Mesenteric fat pad (tissue), 1 donor: ENCODE measurements at regions not wholly inside any gene's neighbourhood (a gene's known extent, or its start where the extent isn't known, plus 50 kb on each side); places are given as distances from the start of the nearest gene placed in this dataset.
"Not testable (repeated sequence)": the region's sequence is repeated elsewhere in the genome, so short reads cannot be mapped to it uniquely, and the experiment has no call there.

Experiments used
- DNase-seq: peaks from one replicate; pipeline ENCODE4 v3.0.0-alpha.2; 2020; ENCODE audit warnings: low spot score
- donor health status: DM: yes; HTN: yes; CAD: no.

DNA sequence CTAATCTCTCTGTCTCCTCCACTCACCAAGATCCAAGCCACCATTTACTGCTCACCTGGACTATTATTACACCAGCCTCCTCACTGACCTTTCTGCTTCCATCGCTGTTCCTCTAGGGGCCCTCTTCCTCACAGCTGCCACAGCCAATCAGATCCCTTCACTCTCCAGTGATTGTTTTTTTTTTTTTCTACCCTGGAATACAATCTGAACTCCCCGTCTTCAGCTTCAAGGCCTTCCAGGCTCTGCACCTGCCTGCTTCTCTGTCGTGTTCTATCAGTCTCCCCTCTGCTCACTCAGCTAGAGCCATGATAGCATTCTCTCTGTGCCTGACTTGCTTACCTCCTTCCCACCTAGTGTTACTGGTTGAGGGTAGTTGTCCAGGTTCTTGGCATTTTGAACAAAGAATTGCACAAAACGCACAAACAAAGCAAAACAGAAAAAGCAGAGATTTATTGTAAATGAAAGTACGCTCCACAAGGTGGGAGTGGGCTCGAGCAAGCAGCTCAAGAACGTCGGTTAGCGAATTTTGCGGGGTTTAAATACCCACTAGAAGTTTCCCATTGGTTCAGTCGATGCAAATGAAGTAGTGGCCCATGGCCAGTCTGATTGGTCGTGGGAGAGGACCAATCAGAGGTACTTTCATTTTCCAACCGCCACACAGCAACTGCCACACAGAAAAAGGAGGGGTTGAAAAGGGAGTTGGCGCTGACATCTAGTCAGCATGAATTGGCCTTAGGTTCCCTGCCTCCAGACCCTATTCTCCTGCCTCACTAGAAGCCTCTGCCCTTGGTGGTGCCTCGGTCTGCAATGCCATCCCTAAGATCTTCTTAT lies 188.9 kb downstream of the TLE3 start:
- no peak for DNase-seq

DNA sequence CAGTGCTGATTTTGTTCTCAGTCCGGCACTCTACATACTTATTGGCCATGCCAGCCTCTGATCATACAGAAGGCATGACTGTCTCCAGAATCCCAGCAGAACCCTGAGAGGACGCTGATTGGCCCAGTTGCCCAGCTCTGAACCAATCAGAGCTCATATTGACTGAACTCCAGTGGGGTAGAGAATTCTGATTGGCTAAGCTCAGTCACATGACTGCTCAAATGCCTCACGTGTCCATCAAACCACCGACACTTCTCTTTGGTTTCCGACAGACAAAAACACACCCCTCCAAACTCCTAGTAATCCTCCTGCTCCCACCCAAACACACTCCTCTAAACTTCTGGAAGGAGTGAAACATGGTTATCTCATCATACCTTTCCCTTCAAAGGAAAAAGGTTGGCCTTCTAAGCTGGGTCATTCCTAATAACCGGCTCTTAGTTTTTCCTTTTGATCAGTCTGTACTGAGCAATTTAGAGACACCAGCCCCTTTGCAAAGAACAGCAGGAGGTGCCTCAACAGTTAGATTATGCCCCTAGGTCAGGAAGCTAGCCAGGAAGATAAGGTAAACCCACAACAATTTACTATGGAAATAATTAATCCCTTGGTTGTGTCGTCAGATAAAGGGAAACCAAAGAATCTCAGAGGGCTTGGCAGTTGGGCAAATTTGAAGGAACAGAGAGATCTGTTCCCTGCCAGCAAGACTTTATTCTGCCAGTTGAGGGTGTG lies 187.8 kb downstream of the TLE3 start:
- DNase-seq, result no peak

DNA sequence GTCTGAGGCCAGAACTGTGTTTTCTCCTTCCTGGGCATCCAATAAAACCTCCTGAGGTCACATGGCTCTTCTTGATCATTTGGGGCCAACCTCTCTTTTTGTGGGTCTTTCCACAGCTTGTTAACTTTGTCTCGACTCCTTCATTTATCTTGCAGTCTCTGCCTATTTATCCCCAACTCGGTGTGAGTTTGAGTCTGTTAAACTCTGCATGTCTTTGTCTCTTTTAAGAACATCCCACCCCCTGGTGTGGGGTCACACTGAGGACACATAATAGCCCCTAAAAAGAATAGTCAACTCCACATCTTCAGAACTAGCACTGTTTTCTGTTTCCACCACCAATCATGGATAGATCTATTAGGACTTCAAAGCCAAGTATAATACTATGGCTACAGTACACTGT lies 187.2 kb downstream of the TLE3 start:
- DNase-seq, result no peak

DNA sequence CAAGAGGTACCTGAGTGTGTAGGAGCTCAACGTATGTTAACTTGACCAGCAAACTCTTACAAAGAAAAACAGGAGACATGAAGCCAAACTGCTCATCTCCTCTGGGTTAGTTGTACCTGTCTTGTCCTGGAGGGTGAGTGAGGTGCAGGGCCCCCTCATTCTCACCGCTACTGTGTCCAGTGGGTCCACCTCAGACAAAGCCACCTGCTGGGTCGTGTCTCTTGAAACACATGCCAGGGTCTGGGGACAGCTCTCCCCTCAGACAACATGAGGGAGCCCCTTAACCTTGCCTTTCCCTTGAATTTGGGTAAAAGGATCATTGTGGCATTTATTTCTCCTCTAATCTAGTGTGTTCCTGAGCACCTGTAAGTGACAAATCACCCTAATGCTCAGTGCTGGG lies 185.6 kb downstream of the TLE3 start:
- DNase-seq, result no peak

DNA sequence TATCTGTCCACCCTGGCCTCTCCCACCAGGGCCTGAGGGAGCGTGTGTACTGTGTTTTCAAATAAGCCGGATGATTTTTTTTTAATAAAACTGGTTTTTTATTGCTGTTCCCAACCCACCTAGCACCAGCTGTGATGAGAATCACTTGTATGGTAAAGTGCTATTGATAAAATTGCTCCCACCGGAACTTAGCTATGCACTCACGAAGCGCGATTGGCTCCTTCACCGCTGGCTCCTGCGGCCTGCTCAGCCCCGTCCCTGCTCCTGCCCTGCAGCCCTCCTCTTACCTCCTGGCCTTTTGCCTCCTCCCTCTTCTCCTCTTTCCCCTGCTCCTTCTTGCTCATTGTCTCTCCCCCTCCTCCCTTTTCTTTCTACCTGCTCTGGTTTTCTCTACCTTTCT lies 183.7 kb downstream of the TLE3 start:
- DNase-seq, result no peak

DNA sequence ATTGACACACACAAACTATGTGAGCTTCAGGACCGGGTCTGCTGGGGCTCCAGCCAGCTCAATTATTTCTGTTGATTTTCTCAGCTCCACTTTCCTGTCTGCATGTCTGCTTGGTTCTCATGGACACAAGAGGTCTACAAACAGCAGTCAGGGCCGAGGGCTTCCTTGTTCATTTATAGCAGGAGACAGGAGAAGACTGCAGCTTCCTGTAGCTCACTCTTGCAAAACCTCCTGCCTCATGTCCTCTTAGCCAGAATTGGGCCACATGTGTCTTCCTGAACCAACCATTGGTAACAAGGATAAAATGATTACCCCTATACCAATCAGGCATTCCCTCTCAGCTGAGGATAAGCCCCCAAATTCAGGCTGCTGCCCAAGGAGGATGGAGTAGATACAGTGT lies 182.8 kb downstream of the TLE3 start:
- DNase-seq, result no peak

DNA sequence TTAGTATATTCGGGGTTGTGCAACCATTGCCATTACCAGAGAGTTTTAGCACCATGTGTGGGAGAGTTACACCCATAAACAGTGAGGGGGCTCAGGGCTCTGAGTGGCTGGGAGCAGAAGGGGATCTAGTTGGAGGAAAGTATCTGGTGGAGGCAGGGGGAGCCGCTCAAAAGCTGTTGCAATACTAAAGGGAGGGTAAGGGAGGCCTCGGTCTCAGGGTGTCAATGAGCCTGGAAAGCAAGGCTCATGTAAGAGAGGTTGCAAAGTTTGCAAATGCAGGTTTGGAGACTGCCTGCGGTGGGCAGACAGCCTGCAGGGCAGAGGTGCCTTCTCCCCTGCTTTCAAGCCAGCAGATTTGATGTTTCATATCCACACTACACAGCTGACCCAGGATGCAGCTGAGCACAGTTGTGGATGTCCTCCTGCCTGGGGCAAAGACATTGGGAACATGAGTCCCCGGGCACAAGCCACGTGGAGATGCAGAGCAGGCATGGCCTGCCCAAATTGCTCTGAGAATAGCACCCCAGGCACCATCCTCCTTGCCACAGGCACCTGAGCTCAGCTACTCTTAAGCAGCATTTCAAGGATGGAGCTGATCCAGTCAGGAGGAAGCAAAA lies 181.4 kb downstream of the TLE3 start:
- DNase-seq, result no peak

DNA sequence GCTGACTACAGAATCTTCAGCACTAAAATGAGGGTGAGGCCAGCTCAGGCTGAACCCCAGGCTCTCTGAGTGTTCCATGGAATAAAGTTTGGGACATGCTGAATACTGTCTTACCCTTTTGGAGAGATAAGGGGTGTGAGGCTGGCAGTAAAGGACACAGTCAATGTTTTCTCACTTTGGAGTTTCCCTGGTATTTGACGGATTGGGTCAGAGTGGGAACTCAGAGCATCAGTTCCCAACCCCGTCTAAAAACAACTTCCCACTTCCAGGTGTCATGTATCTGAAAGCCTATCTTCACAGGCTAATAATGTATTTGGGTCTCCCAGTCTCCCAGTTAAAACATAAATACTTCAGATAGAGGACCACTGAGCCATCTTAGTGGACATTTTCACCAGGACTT lies 180.7 kb downstream of the TLE3 start:
- no peak for DNase-seq

DNA sequence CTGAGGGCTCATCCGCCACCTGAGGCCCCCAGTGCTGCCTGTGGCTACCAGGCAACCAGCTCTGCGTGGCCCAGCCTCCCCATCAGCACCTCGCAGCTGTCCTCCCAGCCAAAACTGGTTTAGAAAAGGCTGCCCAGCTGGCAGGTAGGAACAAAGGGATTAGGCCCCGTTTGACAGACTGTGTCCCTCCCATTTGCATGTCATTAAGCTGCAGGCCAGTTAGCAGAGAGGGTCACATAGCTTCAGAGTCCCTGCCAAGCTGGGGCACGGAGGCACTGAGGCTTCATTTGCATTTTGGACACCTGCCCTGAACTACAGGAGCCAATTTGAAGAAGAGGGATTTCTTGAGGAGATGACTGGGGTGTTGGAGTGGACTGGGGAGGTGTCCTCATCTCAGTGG lies 177.9 kb downstream of the TLE3 start:
- DNase-seq, result no peak

DNA sequence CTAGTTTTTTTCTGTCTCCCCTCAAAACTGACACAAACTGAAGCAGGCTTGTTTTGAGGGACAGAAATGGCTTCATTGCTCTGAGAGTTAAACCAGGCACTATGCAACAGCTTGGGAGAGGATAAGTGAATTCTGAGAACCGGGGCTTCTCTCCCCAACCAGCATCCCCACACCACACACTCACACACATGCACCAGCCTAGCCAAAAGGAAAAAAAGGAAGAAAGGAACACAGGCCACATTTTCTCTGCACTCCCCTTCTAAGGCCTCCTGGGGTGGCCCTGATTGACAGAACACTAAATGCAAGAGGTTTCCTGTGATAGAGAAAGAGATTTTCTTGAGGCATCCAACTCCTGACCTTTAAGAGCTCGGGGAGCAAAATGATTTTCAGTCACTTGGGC lies 177.5 kb downstream of the TLE3 start:
- DNase-seq, result no peak

DNA sequence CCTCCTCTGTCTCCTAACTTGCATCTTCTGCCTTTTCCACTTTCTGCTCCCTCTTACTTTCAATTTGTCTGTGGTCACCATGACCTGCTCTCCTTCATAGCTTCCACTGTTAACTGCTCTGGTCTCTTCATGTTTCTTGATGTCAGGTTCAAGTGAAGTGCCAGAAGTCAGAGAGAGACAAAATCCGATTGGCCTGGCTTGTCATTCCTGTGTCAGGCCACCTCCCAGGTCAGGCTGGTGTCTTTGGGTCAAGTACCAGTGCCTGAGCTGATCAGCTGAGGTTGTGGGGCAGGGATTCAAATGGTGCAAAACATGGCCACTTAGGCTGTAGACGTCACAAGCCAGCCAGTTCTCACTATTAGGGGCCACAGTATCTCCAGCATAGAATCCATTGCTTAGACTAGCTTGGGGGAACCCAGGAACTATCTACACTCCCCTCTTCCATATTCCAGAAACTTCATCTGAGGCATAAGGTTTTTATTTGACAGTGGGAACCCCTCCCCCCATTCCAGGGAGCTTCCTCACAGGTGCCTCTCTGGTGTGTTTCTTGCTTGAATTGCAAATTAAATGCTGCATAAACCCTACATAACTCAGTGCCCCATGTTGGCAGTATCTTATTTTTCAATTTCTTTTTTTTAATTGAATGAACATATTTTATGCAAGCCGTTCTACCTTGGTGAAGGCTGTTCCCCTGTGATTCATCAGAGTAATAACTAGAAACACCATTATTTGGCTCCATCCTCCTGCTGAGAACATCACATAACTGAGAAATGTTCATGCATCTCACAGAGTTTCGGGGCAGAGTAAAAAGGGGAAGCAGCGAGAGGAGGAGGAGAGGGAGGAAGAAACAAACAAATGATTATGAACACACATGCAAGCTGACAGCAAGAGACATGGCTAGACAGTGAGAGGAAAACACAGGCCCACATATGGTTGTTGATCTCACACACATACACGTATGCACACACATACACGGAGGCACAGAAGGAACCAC lies 175.8 kb downstream of the TLE3 start:
- DNase-seq, result no peak

DNA sequence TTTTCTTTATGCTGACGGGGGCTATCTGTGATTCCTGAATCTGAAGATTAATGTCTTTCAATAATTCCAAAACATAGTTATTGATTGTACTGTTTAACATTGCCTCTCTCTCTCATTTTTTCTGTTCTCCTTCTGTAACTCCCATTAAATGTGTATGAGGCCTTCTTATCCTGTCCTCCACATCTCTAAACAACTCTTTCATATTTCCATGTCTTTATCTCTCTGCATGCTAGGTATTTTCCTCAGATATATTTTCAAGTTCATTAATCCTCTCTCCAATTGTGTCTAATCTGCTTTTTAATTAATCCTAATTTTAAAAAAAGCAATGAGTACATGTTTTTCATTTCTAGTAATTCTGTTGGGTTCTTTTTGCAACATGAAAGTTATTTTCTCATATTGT lies 173.2 kb downstream of the TLE3 start:
- DNase-seq, result no peak

DNA sequence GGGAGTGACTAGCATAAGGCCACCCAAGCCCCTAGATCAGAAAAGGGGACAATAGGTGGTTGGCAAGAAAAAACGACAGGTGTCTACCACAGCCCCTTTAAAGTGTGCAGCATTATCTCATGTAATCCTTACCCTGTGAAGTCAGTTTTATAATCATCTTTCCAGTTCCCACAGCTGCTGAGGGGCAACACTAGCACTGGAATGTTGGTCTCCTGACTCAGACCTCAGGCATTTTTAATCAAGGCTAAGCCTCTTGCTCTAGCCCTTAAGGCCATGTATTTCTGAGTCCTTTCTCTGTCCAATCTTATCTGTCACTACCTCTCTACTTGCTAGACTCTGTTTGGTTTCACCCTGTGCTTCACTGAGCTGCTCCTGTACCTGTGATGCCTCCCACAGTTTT lies 171.7 kb downstream of the TLE3 start:
- no peak for DNase-seq

DNA sequence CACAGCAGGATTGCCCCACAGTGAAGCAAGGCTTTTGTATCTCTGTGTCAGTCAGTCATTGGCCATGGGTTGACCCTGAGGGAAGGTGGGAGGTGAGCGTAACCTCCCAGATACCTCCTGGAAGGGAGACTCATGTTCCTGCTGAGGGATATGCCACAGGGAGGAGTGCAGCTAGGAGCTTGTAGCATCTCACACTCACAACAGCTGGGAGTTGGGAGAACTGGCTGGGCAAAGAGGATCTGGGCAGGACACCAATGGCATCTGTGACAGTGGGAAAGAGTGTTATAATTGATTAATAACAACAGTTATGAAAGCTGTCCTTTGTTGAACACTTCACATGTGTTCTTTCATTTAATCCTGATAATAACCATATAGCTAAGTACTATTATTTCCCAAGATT lies 171.0 kb downstream of the TLE3 start:
- DNase-seq, result no peak

DNA sequence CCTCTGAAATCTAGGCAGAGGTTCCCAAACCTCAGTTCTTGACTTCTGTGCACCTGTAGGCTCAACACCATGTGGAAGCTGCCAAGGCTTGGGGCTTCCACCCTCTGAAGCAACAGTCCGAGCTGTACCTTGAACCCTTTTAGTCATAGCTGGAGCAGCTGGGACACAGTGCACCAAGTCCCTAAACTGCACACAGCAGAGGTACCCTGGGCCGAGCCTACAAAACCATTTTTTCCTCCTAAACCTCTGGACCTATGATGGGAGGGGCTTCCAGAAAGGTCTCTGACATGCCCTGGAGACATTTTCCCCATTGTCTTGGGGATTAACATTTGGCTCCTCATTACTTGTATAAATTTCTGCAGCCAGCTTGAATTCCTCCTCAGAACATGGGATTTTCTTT lies 168.8 kb downstream of the TLE3 start:
- not testable (repeated sequence) for DNase-seq

DNA sequence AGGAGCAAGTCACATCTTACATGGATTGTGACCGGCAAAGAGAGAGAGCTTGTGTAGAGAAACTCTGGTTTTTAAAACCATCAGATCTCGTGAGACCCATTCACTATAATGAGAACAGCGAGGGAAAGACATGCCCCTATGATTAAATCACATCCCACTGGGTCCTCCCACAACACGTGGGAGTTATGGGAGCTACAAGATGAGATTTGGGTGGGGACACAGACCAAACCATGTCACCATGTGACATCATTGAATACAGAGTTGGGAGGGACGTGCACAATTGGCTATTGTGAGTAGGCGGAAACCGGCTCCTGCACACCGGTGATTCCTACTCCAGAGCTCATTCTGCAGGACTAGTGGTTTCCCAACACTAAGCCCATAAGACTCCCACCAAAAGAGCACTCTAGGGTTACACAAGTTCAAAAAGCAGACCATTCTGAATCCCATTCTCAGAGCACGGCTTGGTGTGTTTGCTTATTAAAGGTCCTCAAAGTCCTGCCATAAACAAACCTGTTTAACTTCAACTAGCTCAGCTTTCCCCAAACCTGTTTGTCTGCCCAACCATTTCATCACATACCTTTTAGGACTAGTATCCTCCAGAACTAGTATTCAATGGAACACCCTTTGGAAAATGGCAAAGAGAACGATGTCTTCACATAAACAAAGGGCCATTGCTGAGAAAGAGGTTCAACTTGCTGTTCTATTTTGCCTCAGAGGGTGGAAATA lies 167.6 kb downstream of the TLE3 start:
- no peak for DNase-seq

DNA sequence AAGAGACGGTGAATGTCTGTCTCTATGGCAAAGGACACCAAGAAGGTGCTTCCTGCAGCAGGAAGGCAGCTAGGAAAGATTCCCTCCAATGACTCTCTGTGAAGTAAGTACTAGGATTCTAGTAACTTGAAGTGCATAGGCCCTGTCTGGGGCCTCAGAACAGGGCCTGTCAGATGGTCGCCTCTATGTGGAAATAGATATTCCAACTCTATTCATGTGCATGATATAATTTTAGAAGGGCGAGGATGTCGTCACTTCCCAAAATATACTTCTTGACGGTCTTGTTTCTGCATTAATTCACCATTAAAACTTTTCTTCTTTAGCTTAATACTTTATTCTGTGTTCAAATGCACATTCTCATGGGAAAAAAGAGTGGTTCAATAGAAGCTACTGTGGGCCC lies 167.0 kb downstream of the TLE3 start:
- DNase-seq, result no peak

DNA sequence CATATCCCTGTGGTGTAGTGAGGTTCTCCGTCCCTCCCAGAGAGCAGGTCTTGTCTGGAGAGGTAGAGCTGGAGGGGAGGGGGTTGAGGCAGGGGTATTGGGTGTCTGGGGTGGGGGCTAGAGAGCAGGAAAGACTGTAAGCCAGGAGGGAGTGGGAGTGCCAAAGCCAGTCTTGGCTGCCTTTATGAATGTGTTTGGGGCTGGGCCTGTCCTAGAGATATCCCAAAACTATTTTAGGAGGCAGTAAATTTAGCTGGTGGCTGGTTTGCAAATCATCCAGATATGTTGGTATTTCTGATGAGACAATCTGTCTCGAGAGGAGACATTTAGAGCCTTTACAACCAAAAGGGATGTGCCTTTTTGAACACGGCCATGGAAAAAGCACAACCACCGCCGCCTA lies 166.6 kb downstream of the TLE3 start:
- DNase-seq, result no peak

DNA sequence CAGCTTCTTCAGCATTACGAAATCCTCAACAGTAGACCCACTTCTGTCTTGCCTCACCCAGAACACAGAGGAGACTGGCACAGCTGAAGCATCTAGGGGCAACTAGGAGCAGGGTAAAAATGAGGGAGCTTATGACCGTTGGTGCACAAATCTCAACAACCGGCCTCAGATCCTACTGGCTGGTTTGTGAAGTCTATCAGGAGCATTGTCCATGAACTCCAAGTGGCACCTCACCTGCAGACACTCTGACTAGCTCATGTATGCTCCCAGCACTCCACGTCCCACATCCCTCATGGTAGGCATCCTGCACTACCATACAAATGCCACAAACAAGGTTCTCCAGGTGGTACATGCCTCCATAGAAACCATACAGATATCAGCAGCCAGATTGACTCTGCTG lies 163.1 kb downstream of the TLE3 start:
- DNase-seq, result no peak
